Superior temporal gyrus (tissue), 1 donor: ENCODE measurements at regions not wholly inside any gene's neighbourhood (a gene's known extent, or its start where the extent isn't known, plus 50 kb on each side); places are given as distances from the start of the nearest gene placed in this dataset.

Experiments
- DNase-seq: peaks from one replicate; pipeline ENCODE4 v3.0.0-alpha.2; 2016; ENCODE audit errors: extremely low spot score

DNA sequence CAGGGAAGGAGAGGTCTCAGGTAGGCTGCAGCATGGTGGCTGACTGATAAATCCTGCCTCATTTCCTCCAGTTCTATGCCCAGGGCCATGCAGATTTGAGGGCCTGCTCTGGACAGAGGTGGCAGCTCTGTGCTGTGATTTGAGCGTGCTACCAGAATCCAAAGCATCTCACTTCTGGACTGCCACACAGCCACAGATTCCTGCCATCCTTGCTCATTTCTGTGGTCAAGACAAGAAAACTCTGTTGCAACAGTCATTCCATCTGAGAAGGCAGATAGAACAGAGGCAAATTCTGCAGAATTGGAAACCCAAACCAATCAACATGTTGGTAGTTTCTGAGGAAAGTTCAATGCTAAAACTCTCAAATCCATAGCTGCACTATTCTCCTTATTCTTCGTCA lies 102.8 kb upstream of the GALNT2 start:
- no peak for DNase-seq

DNA sequence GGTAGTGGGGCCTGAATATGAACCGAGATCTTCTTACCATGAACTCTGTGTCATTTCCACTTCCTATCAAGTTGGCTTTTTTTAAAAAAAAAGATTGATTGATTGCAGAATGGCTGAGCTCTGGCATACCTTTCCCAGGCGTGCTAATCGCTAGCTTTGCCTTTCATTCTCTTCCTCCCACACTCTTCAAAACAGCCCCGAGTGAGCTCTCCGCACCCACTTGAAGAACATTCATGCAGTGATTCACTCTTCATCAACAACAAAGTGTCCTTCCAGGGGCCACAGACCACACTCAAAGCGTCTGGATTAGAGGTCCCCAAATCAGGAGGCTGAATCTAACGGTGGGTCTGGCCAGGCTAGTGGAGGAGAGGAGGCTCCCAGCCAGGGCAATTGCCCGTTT lies 96.3 kb upstream of the GALNT2 start:
- DNase-seq, result no peak

- DNase-seq, result no peak
Measured at GRCh38 chr1:229971141-229971540, 95.9 kb upstream of the GALNT2 start.

DNA sequence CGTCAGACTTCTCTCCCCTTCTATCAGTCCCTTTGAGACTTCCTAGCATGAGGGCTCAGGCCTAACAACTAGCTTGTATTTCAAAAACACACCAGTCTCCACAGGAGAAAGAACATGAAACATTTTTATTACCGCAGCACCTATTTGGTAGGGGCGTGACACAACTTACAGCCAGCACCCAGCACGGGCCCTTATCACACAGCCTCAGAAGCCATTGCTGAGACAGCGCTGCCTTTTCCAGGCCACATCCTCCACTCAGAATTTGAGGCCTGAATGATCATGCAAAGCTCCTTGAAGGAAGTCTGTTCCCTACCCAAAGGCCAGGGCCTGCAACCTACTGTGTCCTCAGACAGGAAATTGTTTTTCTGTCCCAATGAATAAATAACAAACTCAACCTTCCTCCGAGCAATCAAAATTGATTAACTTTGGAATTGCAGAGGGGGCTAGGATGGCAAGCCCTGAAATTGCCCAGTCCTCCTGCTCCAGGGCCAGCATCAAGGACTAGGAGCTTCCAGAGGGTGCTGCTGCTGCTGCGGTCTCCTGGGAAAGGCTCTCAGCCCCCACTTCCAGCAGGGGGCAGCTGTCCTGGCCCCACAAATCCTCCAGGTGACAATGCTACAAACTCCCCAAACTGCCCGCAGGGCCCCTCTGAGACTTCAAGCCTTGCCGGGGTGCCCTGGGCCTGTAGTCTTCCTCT lies 94.3 kb upstream of the GALNT2 start:
- no peak for DNase-seq

- no peak for DNase-seq
Measured at GRCh38 chr1:229973297-229973612, 93.8 kb upstream of the GALNT2 start.

GRCh38 chr1:229975047-229975446 lies 92.0 kb upstream of the GALNT2 start:
- no peak for DNase-seq

DNA sequence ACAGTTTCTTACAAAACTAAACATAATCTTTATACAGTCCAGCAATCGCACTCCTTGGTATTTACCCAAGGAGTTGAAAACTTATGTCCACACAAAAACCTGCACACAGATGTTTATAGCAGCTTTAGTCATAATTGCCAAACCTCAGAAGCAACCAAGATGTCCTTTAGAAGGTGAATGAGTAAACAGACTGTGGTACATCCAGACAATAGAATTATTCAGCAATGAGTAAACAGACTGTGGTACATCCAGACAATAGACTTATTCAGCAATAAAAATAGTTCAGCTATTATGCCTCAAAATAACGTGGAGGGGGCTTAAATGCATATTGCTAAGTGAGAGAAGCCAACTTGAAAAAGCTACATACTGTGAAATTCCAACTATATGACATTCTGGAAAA lies 87.0 kb upstream of the GALNT2 start:
- no peak for DNase-seq

- DNase-seq, result no peak
Measured at GRCh38 chr1:229981736-229982135, 85.3 kb upstream of the GALNT2 start.

DNA sequence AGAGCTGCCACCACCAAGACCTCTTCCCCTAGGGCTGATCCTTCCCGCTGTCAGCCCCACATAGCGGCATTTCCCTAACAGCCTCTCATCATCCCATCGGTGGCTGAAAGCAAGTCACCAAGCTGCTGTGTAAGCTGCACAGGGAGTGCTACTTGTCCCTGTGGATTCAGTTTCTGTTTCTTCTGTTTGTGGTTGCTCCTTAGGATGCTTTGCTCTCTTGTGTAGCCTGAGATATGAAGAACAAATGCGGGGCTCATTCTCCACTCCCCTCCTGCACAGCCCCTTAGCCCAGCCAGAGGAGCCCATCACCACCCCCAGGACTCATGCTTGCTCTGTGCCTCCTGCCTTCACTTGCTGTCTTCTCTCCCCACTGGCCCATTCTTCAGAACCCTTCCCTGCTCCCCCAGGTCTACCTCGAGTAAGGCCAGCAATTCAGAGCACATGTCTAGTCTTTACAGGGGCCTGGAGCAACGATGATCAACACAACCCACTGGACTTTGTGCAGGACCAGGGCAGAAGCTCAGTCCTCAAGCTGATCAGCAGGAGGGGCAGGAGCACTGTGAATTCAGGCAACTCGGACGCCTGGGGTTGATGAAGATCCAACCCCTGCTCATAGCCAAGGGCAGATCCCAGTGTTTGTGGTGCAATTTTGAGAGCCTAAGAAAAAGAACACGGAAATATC lies 82.6 kb upstream of the GALNT2 start:
- DNase-seq, result no peak

GRCh38 chr1:229984992-229985612 lies 81.9 kb upstream of the GALNT2 start:
- no peak for DNase-seq

GRCh38 chr1:229985613-229986010 lies 81.4 kb upstream of the GALNT2 start:
- no peak for DNase-seq

GRCh38 chr1:229986737-229987337 lies 80.2 kb upstream of the GALNT2 start:
- DNase-seq, result no peak

GRCh38 chr1:229987953-229988352 lies 79.1 kb upstream of the GALNT2 start:
- DNase-seq, result no peak

DNA sequence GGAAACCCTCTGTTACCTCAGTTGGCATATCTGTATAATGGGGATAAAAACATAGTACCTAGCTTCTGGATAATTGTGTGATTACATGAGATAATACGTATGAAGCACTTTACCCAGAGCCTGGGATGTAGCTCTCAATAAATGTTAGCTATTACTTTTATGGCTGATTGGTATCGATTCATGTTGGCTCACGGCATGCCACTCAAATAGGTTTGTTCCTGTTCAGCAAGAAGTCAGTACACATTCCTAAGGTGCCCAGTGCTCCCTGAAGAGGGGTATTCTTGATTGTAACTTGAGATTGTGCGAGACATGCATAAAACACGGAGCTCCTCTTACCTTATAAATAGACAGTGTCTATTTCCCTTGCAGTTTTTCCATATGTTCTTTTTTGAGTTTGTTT lies 78.5 kb upstream of the GALNT2 start:
- no peak for DNase-seq

GRCh38 chr1:229989591-229990248 lies 77.3 kb upstream of the GALNT2 start:
- no peak for DNase-seq

- DNase-seq, result no peak
Measured at GRCh38 chr1:229990326-229990725, 76.7 kb upstream of the GALNT2 start.

DNA sequence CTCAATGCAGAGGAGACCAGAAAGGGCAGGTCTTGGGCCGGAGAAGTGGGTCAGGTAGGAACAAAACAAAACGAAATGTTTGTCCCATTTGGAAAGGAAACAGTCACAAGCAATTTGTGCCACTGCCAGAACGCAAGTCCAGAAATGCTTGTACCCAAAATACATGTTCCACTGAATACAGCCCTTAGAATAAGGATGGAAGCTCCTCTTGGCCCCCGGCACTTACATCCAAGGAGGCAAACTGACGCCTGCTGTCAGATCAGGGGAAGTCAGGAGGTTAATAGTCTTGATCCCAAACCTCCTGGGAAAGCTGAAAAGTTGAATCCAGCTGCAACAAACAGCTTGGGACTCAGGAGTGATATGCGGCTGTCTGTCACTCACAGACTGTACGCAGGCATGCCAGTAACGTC lies 75.9 kb upstream of the GALNT2 start:
- no peak for DNase-seq

- no peak for DNase-seq
Measured at GRCh38 chr1:229991724-229992333, 75.2 kb upstream of the GALNT2 start.

- DNase-seq, result no peak
Measured at GRCh38 chr1:229993060-229993459, 74.0 kb upstream of the GALNT2 start.

- no peak for DNase-seq
Measured at GRCh38 chr1:229993894-229994293, 73.1 kb upstream of the GALNT2 start.

DNA sequence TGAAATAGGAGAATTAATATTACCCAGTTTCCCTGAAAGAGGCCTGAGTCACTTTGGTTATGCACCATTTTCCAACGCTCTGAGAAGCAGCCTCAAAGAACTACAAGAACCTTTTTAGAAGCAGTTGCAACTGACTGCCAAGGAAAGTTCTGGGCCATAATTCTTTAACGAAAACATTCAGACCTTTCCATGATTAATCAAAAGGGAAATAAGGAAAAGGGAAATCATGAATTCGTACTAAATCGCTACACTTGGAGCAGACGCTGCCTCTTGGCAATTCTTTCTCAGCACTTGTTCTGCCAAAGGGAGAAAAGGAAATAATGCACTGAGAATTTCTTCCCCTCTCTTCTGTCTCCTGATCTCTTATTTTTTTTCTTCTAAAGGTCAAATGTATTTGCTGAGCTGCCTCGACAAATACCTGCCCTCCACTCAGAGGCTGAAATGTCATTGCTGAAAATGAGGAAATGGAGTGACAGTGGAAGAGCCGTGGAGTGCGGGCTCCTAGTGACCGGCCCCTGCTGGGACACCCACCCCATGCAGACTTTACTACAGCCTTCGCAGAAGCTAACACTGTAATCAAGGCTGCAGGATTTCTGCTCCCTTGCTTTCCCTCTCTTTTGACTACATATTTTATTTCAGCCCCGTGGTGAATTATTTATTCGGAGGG lies 67.9 kb upstream of the GALNT2 start:
- DNase-seq, result no peak
